ENCODE measurements at regions not wholly inside any gene's neighbourhood (a gene's known extent, or its start where the extent isn't known, plus 50 kb on each side); places are given as distances from the start of the nearest gene placed in this dataset.

- H3K4me1 Mint-ChIP-seq, result peaks cover 37% of the 10 kb centered on the region
- CTCF ChIA-PET, result interaction anchor here (1.3 kb wide), 1 partner anchor 131 kb away, joined by 7 read pairs; no protein-coding TSS in a partner anchor
- peaks cover 10% of the 10 kb centered on the region for H3K9me3 Mint-ChIP-seq
- no peak for DNase-seq (ENCODE audit: low spot score)
- POLR2A ChIA-PET, result no interaction called here
- no peak for ATAC-seq
- no peak overlapping the region for H3K4me3 Mint-ChIP-seq
- peak overlapping the region; percentile 88 for H3K27ac Mint-ChIP-seq
- peaks cover 12% of the 10 kb centered on the region for H3K36me3 Mint-ChIP-seq
- TF ChIP-seq FOXP1 (CRISPR knock-in tag; IDR thresholded peaks at IDR 0.05; ENCODE audit: borderline replicate concordance) (no peak), JUN (CRISPR knock-in tag; IDR thresholded peaks at IDR 0.05) (no peak), HMGA2 (CRISPR knock-in tag; IDR thresholded peaks at IDR 0.05) (no peak), RELA (CRISPR knock-in tag; IDR thresholded peaks at IDR 0.05; ENCODE audit: borderline replicate concordance) (no peak), NR2C2 (CRISPR knock-in tag; IDR thresholded peaks at IDR 0.05) (no peak), ZNF317 (CRISPR knock-in tag; IDR thresholded peaks at IDR 0.05; ENCODE audit: borderline replicate concordance, low read depth) (no peak), ATF1 (CRISPR knock-in tag; IDR thresholded peaks at IDR 0.05) (no peak), ZSCAN18 (CRISPR knock-in tag; IDR thresholded peaks at IDR 0.05) (no peak)
- H3K27me3 Mint-ChIP-seq (ENCODE audit: low read depth), result no peaks in the 10 kb centered on the region
These were observed 371.4 kb upstream of the TECRL start for GRCh38 chr4:64780664-64781063.

- peaks cover 7% of the 10 kb centered on the region for H3K36me3 Mint-ChIP-seq
- ATAC-seq (no peak), DNase-seq (ENCODE audit: low spot score) (no peak)
- H3K27me3 Mint-ChIP-seq (ENCODE audit: low read depth), result no peaks in the 10 kb centered on the region
- H3K4me3 Mint-ChIP-seq, result no peak overlapping the region
- ChIA-PET CTCF (no interaction called here), POLR2A (no interaction called here)
- no peak for TF ChIP-seq NFYB (CRISPR knock-in tag; conservative IDR thresholded peaks at IDR 0.05; ENCODE audit: low read depth)
- TF ChIP-seq ZSCAN18 (CRISPR knock-in tag; IDR thresholded peaks at IDR 0.05), result no peak
- no peak for TF ChIP-seq PREB (CRISPR knock-in tag; IDR thresholded peaks at IDR 0.05; ENCODE audit: borderline replicate concordance)
- TF ChIP-seq AFF4 (CRISPR knock-in tag; IDR thresholded peaks at IDR 0.05; ENCODE audit: borderline replicate concordance), result no peak
- TF ChIP-seq RELA (CRISPR knock-in tag; IDR thresholded peaks at IDR 0.05; ENCODE audit: borderline replicate concordance), result no peak
- H3K27ac Mint-ChIP-seq, result 0 out of 2 replicates have a peak overlapping the region, but pooled peaks have one; percentile 24
- peaks cover 5% of the 10 kb centered on the region for H3K9me3 Mint-ChIP-seq
- peaks cover 15% of the 10 kb centered on the region for H3K4me1 Mint-ChIP-seq
These were observed 368.0 kb upstream of the TECRL start for GRCh38 chr4:64777286-64777685.

- 0 out of 2 replicates have a peak overlapping the region, but pooled peaks have one; percentile 24 for H3K27ac Mint-ChIP-seq
- H3K4me1 Mint-ChIP-seq, result peaks cover 15% of the 10 kb centered on the region
- POLR2A ChIA-PET, result no interaction called here
- DNase-seq (ENCODE audit: low spot score), result no peak
- no peak overlapping the region for H3K4me3 Mint-ChIP-seq
- CTCF ChIA-PET, result no interaction called here
- peaks cover 5% of the 10 kb centered on the region for H3K9me3 Mint-ChIP-seq
- H3K27me3 Mint-ChIP-seq (ENCODE audit: low read depth), result no peaks in the 10 kb centered on the region
- no peak for ATAC-seq
- H3K36me3 Mint-ChIP-seq, result peaks cover 7% of the 10 kb centered on the region
- TF ChIP-seq TEAD4 (CRISPR knock-in tag; IDR thresholded peaks at IDR 0.05), result no peak
- TF ChIP-seq JUN (CRISPR knock-in tag; IDR thresholded peaks at IDR 0.05), result no peak
- no peak for TF ChIP-seq ZNF532 (CRISPR knock-in tag; IDR thresholded peaks at IDR 0.05; ENCODE audit: borderline replicate concordance)
- no peak for TF ChIP-seq IRF1 (CRISPR knock-in tag; IDR thresholded peaks at IDR 0.05)
- TF ChIP-seq CDX4 (CRISPR knock-in tag; IDR thresholded peaks at IDR 0.05; ENCODE audit: borderline replicate concordance), result no peak
- TF ChIP-seq TP53 (CRISPR knock-in tag; IDR thresholded peaks at IDR 0.05), result no peak
- no peak for TF ChIP-seq ZNF219 (CRISPR knock-in tag; IDR thresholded peaks at IDR 0.05; ENCODE audit: borderline replicate concordance)
- TF ChIP-seq ELF4 (CRISPR knock-in tag; IDR thresholded peaks at IDR 0.05; ENCODE audit: low read depth), result no peak
These were observed 367.6 kb upstream of the TECRL start for GRCh38 chr4:64776820-64777219.
